ENCODE measurements at regions not wholly inside any gene's neighbourhood (a gene's known extent, or its start where the extent isn't known, plus 50 kb on each side); places are given as distances from the start of the nearest gene placed in this dataset.
"Not testable (repeated sequence)": the region's sequence is repeated elsewhere in the genome, so short reads cannot be mapped to it uniquely, and the experiment has no call there.

DNA sequence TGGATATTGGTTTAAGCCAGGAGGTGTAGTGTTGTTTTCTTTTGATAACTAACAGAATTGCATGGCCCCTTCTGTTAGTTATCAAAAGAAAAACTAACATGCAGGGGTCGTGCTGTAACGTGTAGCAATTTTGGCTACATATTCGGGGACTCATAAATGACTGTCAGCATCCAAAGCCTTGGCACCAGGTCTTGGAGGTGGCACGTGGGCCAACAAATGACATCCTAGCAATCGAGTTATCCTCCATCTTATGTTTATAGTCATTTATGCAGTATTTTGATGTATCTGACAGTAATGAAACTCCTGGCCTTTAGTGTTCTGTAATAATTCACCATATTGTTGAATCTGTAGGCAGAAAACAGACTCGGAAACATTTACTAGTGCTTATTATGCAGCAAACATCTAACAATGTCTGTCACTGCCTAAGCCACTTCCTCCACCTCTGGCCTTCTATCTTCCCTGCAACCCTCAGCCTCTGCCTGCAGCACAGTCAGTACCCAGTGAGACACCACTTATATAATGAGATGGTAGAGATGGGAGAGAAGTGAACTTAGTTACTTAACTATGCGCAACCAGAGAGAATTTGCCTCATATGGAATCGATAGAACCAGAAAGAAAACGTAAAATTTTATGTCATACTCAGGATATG is 184.6 kb downstream of the AEBP2 start:
- no peak overlapping the region for H3K4me3 ChIP-seq (ENCODE audit: low read depth, low read length)
- no peaks in the 10 kb centered on the region for H3K9me3 ChIP-seq (ENCODE audit: control insufficient read depth, low read length)
- H3K36me3 ChIP-seq (ENCODE audit: control insufficient read depth, insufficient read depth, low read length) = no peaks in the 10 kb centered on the region
- no peaks in the 10 kb centered on the region for H3K4me1 ChIP-seq
- TF ChIP-seq, protein P1, sequence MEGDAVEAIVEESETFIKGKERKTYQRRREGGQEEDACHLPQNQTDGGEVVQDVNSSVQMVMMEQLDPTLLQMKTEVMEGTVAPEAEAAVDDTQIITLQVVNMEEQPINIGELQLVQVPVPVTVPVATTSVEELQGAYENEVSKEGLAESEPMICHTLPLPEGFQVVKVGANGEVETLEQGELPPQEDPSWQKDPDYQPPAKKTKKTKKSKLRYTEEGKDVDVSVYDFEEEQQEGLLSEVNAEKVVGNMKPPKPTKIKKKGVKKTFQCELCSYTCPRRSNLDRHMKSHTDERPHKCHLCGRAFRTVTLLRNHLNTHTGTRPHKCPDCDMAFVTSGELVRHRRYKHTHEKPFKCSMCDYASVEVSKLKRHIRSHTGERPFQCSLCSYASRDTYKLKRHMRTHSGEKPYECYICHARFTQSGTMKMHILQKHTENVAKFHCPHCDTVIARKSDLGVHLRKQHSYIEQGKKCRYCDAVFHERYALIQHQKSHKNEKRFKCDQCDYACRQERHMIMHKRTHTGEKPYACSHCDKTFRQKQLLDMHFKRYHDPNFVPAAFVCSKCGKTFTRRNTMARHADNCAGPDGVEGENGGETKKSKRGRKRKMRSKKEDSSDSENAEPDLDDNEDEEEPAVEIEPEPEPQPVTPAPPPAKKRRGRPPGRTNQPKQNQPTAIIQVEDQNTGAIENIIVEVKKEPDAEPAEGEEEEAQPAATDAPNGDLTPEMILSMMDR (IDR thresholded peaks at IDR 0.05) = no peak
- H3K4me2 ChIP-seq (ENCODE audit: low read length) = peak overlapping the region; percentile 17
- no peak overlapping the region for H3K27ac ChIP-seq
- no peak overlapping the region for H2AFZ ChIP-seq
- no peaks in the 10 kb centered on the region for H3K27me3 ChIP-seq (ENCODE audit: control insufficient read depth, insufficient read depth, low read length)
- no peaks in the 10 kb centered on the region for H3K79me2 ChIP-seq
- H3K9ac ChIP-seq = no peak overlapping the region

DNA sequence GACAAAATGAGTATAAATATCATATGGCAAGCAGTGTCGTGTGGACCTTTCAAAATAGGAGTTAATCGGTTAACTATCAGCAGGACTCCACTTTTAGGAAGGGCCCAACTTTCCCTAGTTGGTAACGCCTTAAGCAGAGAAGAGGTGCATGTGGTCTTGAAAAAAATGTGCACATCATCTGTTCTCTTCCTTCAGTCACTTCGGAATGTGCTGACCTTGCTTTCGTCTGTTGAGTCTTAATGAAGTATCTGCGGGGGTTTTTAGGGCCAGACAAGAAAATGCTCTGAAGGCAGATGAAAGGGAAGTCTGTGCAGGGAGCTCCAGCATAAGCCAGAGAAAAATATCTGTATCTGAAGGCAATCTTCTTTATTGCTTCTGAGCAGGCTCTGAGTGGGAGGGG is 185.2 kb downstream of the AEBP2 start:
- no peak overlapping the region for H3K9ac ChIP-seq
- TF ChIP-seq, protein P1 (IDR thresholded peaks at IDR 0.05) = no peak
- H2AFZ ChIP-seq = no peak overlapping the region
- no peaks in the 10 kb centered on the region for H3K36me3 ChIP-seq (ENCODE audit: control insufficient read depth, insufficient read depth, low read length)
- no peaks in the 10 kb centered on the region for H3K79me2 ChIP-seq
- peak overlapping the region; percentile 17 for H3K4me2 ChIP-seq (ENCODE audit: low read length)
- H3K4me1 ChIP-seq = no peaks in the 10 kb centered on the region
- no peak overlapping the region for H3K27ac ChIP-seq
- no peaks in the 10 kb centered on the region for H3K27me3 ChIP-seq (ENCODE audit: control insufficient read depth, insufficient read depth, low read length)
- H3K9me3 ChIP-seq (ENCODE audit: control insufficient read depth, low read length) = no peaks in the 10 kb centered on the region
- no peak overlapping the region for H3K4me3 ChIP-seq (ENCODE audit: low read depth, low read length)

DNA sequence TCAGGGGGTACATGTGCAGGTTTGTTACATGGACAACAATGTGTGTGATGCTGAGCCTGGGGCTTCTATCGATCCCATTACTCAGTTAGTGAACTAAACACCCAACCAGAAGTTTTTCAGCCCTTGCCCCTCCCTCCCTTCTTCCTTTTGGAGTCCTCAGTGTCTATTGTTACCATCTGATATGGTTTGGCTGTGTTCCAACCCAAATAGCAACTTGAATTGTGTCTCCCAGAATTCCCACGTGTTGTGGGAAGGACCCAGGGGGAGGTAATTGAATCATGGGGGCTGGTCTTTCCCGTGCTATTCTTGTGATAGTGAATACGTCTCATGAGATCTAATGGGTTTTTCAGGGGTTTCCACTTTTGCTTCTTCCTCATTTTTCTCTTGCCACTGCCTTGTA is 186.3 kb downstream of the AEBP2 start:
- H3K4me2 ChIP-seq (ENCODE audit: low read length); H3K36me3 ChIP-seq (ENCODE audit: control insufficient read depth, insufficient read depth, low read length); H3K27me3 ChIP-seq (ENCODE audit: control insufficient read depth, insufficient read depth, low read length); H2AFZ ChIP-seq; H3K27ac ChIP-seq; H3K79me2 ChIP-seq; H3K9me3 ChIP-seq (ENCODE audit: control insufficient read depth, low read length); H3K4me3 ChIP-seq (ENCODE audit: low read depth, low read length); H3K9ac ChIP-seq; H3K4me1 ChIP-seq: not testable (repeated sequence)

GRCh38 chr12:19627719-19628118 is 188.4 kb downstream of the AEBP2 start:
- Histone ChIP-seq H3K4me2 (ENCODE audit: low read length) (no peak overlapping the region), H3K27me3 (ENCODE audit: control insufficient read depth, insufficient read depth, low read length) (no peaks in the 10 kb centered on the region), H3K36me3 (ENCODE audit: control insufficient read depth, insufficient read depth, low read length) (no peaks in the 10 kb centered on the region), H2AFZ (no peak overlapping the region), H3K9me3 (ENCODE audit: control insufficient read depth, low read length) (no peaks in the 10 kb centered on the region), H3K79me2 (no peaks in the 10 kb centered on the region), H3K9ac (no peak overlapping the region), H3K27ac (no peak overlapping the region), H3K4me1 (no peaks in the 10 kb centered on the region), H3K4me3 (ENCODE audit: low read depth, low read length) (no peak overlapping the region)
- TF ChIP-seq, protein P1 (IDR thresholded peaks at IDR 0.05) = no peak

DNA sequence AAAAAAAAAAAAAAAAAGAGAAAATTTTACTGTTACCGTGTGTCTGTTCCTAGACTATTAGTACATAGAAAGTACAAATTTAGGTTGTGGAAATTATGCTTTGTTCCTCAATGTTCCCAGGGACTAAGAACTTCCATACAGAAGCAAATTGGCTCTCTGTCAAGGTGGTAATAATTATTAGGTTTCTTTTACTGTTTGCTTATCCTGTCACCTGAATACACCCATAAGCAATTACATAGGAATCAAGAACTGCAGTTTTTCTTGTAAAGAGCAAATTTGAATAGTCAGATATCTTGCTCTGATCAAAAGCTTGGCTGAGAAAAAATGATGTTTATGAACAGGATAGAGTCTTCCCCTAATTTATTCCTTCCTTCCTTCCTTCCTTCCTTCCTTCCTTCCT is 191.2 kb downstream of the AEBP2 start:
- H2AFZ ChIP-seq = no peak overlapping the region

More for the DNA sequence above, 191.2 kb downstream of the AEBP2 start:
- Histone ChIP-seq H3K27me3 (ENCODE audit: control insufficient read depth, insufficient read depth, low read length) (no peaks in the 10 kb centered on the region), H3K9me3 (ENCODE audit: control insufficient read depth, low read length) (no peaks in the 10 kb centered on the region), H3K36me3 (ENCODE audit: control insufficient read depth, insufficient read depth, low read length) (no peaks in the 10 kb centered on the region), H3K4me1 (no peaks in the 10 kb centered on the region), H3K79me2 (no peaks in the 10 kb centered on the region), H3K27ac (no peak overlapping the region), H3K4me3 (ENCODE audit: low read depth, low read length) (no peak overlapping the region), H3K4me2 (ENCODE audit: low read length) (no peak overlapping the region), H3K9ac (no peak overlapping the region)
- TF ChIP-seq, protein P1 (IDR thresholded peaks at IDR 0.05) = no peak

All from parathyroid adenoma (tissue), 2 donors.